Endodermal cell (in vitro differentiated cells): ENCODE measurements at regions not wholly inside any gene's neighbourhood (a gene's known extent, or its start where the extent isn't known, plus 50 kb on each side); places are given as distances from the start of the nearest gene placed in this dataset.

ENCODE experiments used
- DNase-seq: peaks from one replicate; pipeline ENCODE4 v3.0.0-alpha.2; 2017
- H3K27ac ChIP-seq: 2 replicates; pipeline ENCODE4 v1.5.1; 2013; ENCODE audit warnings: mild to moderate bottlenecking, low read depth, low read length, moderate library complexity
- H3K27me3 ChIP-seq: 2 replicates; pipeline ENCODE4 v1.6.1; 2013; ENCODE audit warnings: mild to moderate bottlenecking, low read length, moderate library complexity; ENCODE audit not compliant: insufficient read depth, control insufficient read depth, poor library complexity, severe bottlenecking
- H3K36me3 ChIP-seq: 2 replicates; pipeline ENCODE4 v1.7.0; 2013; ENCODE audit warnings: mild to moderate bottlenecking, low read length, moderate library complexity; ENCODE audit not compliant: control insufficient read depth, insufficient read depth
- H3K4me1 ChIP-seq: one replicate; pipeline ENCODE4 v1.7.0; 2013; ENCODE audit warnings: low read length; ENCODE audit not compliant: control insufficient read depth, insufficient read depth
- H3K4me3 ChIP-seq: 2 replicates; pipeline ENCODE4 v1.5.1; 2013; ENCODE audit warnings: mild to moderate bottlenecking, low read length, moderate library complexity
- H3K9ac ChIP-seq: 2 replicates; pipeline ENCODE4 v1.6.1; 2013; ENCODE audit warnings: mild to moderate bottlenecking, low read length, moderate library complexity; ENCODE audit not compliant: poor library complexity, severe bottlenecking; ENCODE audit errors: extremely low read depth
- H3K9me3 ChIP-seq: 2 replicates; pipeline ENCODE4 v1.6.1; 2013; ENCODE audit warnings: mild to moderate bottlenecking, low read length, moderate library complexity; ENCODE audit not compliant: control insufficient read depth
- H3K27ac Mint-ChIP-seq: 2 replicates; pipeline ENCODE4 v1.8.0; 2020; ENCODE audit warnings: mixed read lengths
- H3K27me3 Mint-ChIP-seq: 2 replicates; pipeline ENCODE4 v1.8.0; 2021; ENCODE audit warnings: mild to moderate bottlenecking, mixed read lengths; ENCODE audit not compliant: insufficient read depth
- H3K36me3 Mint-ChIP-seq: 2 replicates; pipeline ENCODE4 v1.8.0; 2020; ENCODE audit warnings: low read depth, mixed read lengths
- H3K4me1 Mint-ChIP-seq: 2 replicates; pipeline ENCODE4 v1.8.0; 2020; ENCODE audit warnings: mixed read lengths
- H3K4me3 Mint-ChIP-seq: 2 replicates; pipeline ENCODE4 v1.8.0; 2020; ENCODE audit warnings: mild to moderate bottlenecking, moderate library complexity, mixed read lengths
- H3K9me3 Mint-ChIP-seq: 2 replicates; pipeline ENCODE4 v1.8.0; 2020; ENCODE audit warnings: mild to moderate bottlenecking, mixed read lengths
- WGBS, 2 experiments: methylation state at CpG; one replicate each; pipeline versions ENCODE4 v1.1.5 to v1.1.7; 2013; ENCODE audit warnings: missing lambda C conversion rate in 2 of 2, mixed read lengths in 1 of 2; ENCODE audit not compliant: insufficient coverage in 1 of 2, insufficient read length in 1 of 2; 5-methylcytosine and 5-hydroxymethylcytosine counted together
- TF ChIP-seq, protein P1 (sequence below): fragments of 200-600 bp; sonication (generic); conservative IDR thresholded peaks from 2 replicates; pipeline ENCODE4 v1.5.0; 2021; ENCODE audit warnings: antibody characterized with exemption, mild to moderate bottlenecking

DNA sequence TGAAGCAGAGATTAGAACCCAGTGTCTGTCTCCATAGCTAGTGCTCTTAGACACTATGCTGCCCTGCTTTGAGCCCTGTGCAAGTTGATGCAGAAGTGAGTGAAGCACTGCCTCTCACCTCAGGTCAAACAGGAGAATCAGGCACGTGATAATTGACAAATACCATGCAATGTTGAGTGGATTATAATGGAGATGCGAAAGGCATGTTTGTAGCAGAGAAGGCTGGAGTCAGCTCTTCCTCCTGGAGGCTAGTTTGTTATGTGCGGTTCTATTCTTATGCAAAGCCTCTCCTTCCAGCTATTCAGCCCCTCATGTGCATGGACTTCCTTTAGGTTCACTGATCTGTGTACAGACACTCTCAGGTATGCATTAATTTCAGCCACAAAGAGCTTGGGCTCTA lies 108.5 kb downstream of the MANEA start:
- H3K27ac ChIP-seq: no peak overlapping the region
- H3K9ac ChIP-seq: no peak overlapping the region
- WGBS, 2 experiments: 31 to 55% methylated on average over 2 to 3 of the region's 3 CpGs
- Mint-ChIP-seq H3K36me3 (no peaks in the 10 kb centered on the region), H3K4me3 (no peak overlapping the region), H3K9me3 (no peaks in the 10 kb centered on the region), H3K4me1 (peaks cover 33% of the 10 kb centered on the region), H3K27me3 (no peaks in the 10 kb centered on the region), H3K27ac (no peak overlapping the region)
- H3K36me3 ChIP-seq: no peaks in the 10 kb centered on the region
- H3K4me1 ChIP-seq: peaks cover 12% of the 10 kb centered on the region
- H3K27me3 ChIP-seq: no peaks in the 10 kb centered on the region
- TF ChIP-seq, protein P1, sequence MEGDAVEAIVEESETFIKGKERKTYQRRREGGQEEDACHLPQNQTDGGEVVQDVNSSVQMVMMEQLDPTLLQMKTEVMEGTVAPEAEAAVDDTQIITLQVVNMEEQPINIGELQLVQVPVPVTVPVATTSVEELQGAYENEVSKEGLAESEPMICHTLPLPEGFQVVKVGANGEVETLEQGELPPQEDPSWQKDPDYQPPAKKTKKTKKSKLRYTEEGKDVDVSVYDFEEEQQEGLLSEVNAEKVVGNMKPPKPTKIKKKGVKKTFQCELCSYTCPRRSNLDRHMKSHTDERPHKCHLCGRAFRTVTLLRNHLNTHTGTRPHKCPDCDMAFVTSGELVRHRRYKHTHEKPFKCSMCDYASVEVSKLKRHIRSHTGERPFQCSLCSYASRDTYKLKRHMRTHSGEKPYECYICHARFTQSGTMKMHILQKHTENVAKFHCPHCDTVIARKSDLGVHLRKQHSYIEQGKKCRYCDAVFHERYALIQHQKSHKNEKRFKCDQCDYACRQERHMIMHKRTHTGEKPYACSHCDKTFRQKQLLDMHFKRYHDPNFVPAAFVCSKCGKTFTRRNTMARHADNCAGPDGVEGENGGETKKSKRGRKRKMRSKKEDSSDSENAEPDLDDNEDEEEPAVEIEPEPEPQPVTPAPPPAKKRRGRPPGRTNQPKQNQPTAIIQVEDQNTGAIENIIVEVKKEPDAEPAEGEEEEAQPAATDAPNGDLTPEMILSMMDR: no peak
- no peak for DNase-seq
- no peak overlapping the region for H3K4me3 ChIP-seq
- no peaks in the 10 kb centered on the region for H3K9me3 ChIP-seq

DNA sequence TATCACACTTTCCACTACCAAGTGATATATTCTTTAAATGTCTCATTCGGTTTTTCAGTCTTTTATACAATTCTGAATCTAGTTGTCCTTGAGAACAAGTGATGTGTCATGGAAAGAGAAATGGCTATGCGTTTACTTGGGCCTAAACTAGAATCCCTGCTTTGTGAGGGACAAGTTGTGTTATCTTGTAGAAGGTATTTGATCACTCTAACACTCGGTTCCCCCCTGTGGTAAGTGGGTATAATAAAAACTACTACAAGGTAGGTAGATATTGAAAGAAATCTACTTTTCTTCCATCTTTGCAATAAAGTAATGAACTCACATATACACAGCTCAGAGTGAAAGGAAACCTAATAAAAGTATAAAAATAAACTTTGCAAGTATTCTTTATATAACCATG lies 108.9 kb downstream of the MANEA start:
- DNase-seq: no peak

DNA sequence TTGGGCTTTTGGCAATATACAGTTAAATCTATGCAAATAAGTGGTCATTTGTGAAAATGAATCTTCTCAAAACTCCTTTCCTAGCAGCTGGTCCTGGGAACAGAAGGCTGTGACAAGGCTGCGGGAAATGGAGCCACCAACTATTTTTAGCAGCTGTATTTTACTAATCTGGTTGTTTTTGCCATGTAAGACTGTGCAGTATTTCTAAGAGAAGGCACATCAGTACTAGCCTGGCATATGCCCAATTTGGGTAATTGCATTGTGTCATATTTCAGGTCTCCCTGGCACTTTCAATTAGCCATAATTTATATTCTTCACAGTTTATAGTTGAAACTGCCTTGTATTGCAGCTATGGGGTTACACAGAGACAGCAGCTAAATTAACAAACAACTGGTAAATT lies 109.6 kb downstream of the MANEA start:
- TF ChIP-seq, protein P1: no peak
- no peaks in the 10 kb centered on the region for H3K9me3 Mint-ChIP-seq
- H3K4me3 Mint-ChIP-seq: no peak overlapping the region
- Histone ChIP-seq H3K4me3 (no peak overlapping the region), H3K9ac (no peak overlapping the region), H3K36me3 (no peaks in the 10 kb centered on the region), H3K27ac (no peak overlapping the region), H3K27me3 (no peaks in the 10 kb centered on the region), H3K4me1 (peaks cover 6% of the 10 kb centered on the region), H3K9me3 (no peaks in the 10 kb centered on the region)
- H3K4me1 Mint-ChIP-seq: peaks cover 27% of the 10 kb centered on the region
- no peak for DNase-seq
- H3K36me3 Mint-ChIP-seq: no peaks in the 10 kb centered on the region
- H3K27ac Mint-ChIP-seq: no peak overlapping the region
- 95 to 100% methylated on average over 1 of the region's 1 CpG for WGBS, 2 experiments
- no peaks in the 10 kb centered on the region for H3K27me3 Mint-ChIP-seq

More for the DNA sequence above, 108.9 kb downstream of the MANEA start:
- Histone ChIP-seq H3K4me3 (no peak overlapping the region), H3K27ac (no peak overlapping the region), H3K9me3 (no peaks in the 10 kb centered on the region), H3K36me3 (no peaks in the 10 kb centered on the region), H3K4me1 (peaks cover 11% of the 10 kb centered on the region), H3K27me3 (no peaks in the 10 kb centered on the region), H3K9ac (no peak overlapping the region)
- TF ChIP-seq, protein P1: peak; percentile 31
- Mint-ChIP-seq H3K4me1 (peaks cover 33% of the 10 kb centered on the region), H3K9me3 (no peaks in the 10 kb centered on the region), H3K27ac (no peak overlapping the region), H3K27me3 (no peaks in the 10 kb centered on the region), H3K36me3 (no peaks in the 10 kb centered on the region), H3K4me3 (no peak overlapping the region)
- 86% methylated on average over 3 of the region's 3 CpGs; no CpG with 5 or more reads in 1 of the 2 experiments for WGBS, 2 experiments
